Nucleus accumbens (tissue), 56 donors: ENCODE measurements at regions not wholly inside any gene's neighbourhood (a gene's known extent, or its start where the extent isn't known, plus 50 kb on each side); places are given as distances from the start of the nearest gene placed in this dataset.

ENCODE experiments used
- DNase-seq, 56 donors: peaks; one replicate each; lab custom pipeline; 2025; lab: John Stamatoyannopoulos, UW

DNA sequence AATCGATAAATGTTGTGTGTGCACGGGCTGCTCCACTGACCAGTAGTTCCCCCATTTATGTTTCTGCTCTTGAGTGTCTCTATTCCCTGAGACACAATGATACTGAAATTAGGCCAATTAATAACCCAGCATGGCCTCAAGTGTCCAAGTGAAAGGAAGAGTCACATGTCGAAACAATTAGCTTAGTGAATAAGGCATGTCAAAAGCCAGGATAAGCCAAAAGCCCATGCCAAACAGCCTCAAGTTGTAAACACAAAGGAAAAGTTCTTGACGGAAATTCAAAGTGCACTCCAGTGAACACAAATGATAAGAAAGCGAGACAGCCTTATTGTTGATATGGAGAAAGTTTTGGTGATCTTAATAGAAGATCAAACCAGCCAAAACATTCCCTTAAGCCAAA lies 167.1 kb upstream of the C1QTNF7 start:
- DNase-seq, result no peak

DNA sequence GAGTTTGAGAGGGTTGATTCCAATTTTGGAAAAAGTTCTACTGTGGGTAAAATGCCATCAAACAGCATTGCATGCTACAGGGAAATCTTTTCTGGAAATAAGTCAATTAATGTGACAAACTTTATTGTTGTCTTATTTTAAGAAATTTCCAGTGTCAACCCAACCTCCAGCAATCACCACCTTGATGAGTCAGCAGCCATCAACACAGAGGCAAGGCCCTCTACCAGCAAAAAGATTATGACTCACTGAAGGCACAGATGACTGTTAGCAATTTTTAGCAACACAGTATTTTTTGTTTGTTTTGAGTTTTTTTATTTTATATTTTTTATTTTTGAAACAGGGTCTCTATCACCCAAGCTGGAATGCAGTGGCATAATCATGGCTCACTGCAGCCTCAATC lies 165.4 kb upstream of the C1QTNF7 start:
- peak in 10 of 56 donors; percentile 2 to 37 (median 12) for DNase-seq

DNA sequence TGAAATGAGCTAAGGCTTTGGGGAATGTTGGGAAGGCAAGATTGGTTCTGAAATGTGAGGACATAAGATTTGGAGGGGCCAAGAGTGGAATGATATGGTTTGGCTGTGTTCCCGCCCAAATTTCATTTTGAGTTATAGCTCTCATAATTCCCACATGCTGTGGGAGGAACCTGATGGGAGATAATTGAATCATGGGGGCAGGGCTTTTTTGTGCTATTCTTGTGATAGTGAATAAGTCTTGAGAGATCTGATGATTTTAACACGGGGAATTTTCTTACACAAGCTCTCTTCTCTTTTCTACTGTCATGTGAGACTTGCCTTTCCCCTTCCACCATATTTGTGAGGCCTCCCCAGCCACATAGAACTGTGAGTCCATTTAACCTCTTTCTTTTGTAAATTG lies 157.6 kb upstream of the C1QTNF7 start:
- no peak for DNase-seq

DNA sequence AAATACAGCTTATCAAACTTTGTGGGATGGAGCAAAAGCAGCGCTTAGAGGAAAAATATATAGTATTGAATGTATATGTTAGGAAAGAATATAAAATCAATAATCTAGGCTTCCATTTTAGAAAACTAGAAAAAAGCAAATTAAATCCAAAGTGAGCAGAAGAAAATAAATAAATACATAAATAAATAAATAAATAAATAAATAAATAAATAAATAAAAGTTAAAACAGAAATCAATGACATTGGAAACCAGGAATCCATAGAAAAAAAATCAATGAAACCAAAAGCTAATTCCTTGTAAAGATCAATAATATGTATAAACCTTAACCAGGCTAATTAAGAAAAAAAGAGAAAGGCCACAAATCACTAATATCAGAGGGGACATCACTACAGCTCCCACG lies 141.8 kb upstream of the C1QTNF7 start:
- DNase-seq, result no peak

DNA sequence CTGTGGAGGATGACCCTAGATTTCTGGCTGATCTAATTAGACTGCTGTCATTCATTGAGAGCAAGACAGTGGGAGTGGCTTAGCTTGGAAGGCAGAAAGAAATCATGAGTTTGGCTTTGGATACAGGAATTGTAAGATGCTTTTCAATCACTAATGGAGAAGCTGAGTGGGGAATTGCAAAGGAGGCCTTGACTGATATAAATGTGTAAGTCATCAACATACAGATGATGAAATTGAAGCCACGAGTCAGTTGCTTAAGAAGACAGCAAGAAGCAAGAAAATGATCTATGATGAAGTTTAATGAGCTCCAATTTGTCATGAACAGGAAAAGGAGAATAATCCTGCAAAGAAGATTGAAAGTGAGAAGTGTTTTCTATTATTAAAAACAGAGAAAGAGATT lies 136.7 kb upstream of the C1QTNF7 start:
- no peak for DNase-seq

DNA sequence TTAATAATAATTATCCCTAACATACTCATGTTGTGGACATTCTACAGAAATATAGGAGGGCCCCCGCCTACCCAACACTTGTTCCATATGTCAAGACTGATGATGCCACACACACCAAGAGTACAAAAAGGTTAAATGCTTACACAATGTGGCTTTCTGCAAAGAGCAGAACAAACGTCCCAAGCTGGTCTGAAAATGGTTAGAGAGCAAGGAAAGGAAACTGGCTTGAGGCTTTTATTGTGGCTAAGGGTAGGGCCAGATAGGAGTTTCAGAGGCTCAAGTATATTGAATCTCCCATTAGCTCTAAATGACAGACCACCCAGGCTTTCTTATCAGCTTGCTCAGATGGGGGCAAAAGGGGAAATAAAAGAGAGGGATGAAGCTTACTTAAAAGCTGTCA lies 134.1 kb upstream of the C1QTNF7 start:
- DNase-seq, result no peak

DNA sequence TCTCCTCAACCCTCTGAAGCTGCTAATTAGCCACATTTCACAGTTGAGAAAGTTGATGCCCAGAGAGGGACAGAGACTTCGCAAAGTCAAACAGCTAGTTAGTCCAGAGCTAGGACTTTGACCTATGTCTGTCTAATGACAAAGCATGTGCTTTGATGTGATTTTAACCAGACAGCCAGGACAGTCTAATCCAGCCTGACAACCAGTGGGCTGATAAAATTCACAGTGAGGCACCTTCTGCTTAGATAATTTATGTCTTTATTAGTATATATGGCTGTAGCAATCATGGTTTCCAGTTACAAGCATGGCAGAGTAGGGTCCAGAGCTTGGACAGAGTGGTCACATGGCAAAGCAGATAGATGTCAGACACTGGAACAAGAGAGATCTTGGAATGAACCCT lies 133.6 kb upstream of the C1QTNF7 start:
- DNase-seq, result no peak

DNA sequence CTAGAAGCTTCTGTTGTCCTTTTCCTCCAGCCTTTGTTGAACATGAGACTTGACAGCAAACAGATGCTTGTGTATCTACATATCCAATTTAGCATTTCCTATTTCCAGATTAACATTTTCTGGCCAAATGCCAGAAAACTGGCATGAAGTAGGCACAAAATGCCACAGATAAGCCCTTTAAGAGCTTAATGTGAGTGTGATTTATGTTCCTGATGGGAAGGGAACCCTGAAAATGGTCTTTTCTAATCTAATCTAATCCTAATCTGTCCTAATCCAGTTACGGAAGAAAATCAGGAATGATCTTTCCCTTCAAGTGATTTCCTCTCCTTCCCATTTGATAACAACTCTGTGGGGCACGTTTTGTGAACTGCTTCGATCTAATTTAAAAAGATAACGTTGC lies 133.0 kb upstream of the C1QTNF7 start:
- DNase-seq, result no peak

DNA sequence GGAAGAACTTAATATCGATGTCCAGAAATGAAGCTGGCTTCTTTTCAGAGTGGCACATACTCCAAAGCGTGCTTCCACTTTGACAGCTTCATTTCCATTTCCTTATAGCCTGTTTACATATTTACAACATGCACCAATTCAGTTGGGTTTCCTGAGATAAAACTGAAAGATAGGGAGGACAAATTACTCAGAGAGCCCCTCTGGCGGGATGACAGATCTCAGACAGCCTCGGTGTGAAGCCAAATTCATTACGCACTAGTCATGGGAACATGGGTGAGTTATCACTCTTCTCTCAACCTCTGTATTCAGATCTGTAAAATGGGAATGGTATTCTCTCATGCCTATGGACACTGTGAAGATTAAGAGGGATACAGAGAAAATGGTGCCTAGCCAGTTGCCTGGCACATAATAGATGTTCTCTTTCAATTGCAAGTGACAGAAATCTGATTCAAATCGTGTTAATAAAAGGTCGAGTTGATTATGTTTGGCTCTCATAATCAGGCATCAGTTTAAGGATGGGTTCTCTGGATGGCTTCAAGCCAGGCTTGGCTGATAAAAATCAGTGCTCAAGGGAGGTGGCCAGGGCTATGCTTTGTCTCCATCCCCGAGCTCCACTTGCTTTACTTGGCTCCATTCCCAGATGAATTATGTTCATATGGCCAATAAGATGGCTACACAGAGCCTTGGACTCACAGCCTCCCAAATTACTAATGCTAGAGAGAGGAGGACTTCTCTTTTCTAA lies 132.2 kb upstream of the C1QTNF7 start:
- DNase-seq, result no peak

DNA sequence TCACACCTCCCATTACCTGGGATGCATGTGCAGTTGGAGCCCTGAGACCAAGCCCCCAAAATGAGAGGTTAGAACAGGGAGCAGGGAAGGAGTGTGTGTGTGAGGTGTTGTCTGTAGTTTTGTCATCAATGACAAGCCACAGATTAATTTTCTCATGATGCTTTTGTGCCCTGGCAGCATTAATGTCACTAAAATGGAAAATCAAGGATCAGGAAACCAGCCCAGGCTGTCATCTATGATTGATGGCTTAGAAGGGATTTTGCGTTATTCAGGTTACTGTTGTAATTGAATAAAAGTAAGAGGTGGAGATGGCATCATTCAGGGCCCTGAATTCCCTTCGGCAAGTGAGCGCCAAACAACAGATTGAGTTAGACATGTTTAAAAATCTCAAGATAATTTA lies 130.5 kb upstream of the C1QTNF7 start:
- no peak for DNase-seq

DNA sequence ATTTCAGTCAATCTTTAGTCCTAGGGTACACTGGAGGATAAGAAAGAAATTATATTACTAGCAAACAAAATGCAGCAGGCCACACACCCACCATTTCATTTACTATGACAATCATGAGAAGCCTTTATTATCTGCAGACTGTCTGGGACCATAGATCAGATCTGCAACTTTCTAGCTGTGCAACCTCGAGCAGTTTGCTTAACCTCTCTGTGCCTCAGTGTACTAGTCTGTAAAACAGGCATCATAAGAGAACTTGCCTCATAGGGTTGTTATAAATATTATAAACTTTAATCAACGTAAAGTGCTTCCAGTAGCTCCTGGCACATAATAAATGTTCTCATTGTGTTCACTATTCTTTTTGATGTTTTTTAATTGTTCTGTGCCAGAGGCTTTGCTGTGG lies 128.2 kb upstream of the C1QTNF7 start:
- DNase-seq, result no peak

DNA sequence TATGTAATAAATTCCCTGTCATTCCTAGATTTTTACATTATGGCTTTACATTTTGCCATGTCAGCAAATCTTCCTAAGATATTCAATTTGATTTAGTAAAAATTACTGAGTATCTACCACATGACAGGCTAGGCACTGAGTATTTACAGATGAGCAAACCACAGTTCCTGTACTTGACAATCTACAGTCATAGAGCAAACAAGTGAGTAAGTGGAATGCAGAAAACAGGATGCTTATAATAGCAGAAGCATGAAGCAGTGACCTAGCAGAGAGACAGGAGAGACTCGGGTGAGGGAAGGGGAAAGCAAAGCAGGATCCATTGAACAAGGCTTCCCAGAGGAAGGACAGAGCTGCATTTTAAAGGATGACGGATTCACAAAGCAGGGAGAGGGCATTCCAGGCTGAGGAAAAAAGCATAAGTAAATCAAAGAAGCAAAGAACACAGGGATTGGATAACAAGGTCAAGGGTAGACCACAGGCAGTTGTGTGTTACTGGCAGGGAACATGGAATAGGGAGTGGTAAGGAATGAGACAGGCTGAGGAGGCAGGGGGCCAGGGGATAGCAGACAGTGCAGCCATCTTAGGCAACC lies 124.7 kb upstream of the C1QTNF7 start:
- DNase-seq, result no peak

DNA sequence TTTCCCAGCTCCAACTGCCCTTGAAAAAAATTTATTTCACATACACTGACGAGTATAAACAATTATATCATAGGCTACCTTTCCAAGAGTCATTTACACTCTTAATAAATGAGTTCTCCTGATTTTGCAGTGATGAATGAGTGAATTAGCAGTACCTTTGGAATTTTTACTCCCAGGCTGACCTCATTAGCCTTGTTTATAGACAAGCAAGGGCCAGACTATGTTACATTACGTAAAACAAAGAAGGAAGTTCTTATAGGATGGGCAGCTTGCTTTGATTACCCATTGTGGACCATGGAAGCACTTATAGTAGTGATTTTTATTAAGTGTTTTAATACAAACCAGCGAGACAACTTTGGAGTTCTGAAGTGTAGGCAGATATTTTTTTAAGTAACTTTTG lies 112.9 kb upstream of the C1QTNF7 start:
- DNase-seq, result no peak

DNA sequence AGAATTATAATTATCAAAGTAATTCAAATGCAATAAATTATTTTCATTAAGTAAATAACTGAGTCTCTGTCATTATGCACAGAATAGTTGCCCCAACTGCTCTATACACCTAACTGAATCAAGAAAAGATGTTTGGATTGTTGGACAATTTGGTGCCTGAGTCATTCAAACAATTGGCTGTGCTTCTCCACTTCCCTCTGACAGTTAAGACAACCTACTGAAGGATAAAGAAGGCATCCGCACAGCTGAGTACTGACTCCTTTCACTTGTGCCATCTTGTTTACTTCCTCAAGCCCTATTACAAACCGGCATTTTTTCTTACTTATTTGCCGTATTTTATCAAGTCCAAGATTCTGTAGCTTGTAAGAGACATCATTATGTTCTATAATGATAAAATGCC lies 110.6 kb upstream of the C1QTNF7 start:
- no peak for DNase-seq

DNA sequence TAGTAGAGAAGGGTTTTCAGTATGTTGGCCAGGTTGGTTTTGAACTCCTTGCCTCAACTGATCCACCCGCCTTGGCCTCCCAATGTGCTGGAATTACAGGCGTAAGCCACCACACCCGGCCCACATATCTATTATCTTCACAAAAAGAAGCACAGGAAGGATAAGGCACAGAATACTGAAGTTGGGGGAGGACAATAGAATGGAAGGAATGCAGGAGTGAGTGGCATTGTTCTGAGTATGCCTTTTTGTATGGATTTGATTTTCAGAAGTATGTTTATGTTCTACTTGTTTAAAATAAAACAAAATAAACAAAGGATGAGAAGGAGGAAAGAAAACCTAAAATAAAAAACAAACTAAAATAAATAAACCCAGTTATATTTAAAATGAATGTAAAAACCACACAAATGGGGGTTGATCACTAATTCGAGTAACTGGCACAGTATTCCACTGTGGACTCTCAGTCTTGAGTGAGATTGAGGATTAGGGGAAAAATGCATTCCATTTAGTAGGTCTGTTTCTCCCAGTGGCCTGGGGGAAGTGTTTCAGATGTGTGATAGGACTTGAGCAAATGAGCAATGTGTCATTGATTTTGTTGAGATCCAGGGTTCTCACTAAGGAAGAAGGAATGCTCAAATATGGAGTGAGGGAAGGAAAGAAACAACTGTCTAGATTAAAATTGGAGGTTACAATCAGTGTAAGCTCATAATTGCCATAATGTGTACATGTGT lies 109.0 kb upstream of the C1QTNF7 start:
- DNase-seq, result no peak

DNA sequence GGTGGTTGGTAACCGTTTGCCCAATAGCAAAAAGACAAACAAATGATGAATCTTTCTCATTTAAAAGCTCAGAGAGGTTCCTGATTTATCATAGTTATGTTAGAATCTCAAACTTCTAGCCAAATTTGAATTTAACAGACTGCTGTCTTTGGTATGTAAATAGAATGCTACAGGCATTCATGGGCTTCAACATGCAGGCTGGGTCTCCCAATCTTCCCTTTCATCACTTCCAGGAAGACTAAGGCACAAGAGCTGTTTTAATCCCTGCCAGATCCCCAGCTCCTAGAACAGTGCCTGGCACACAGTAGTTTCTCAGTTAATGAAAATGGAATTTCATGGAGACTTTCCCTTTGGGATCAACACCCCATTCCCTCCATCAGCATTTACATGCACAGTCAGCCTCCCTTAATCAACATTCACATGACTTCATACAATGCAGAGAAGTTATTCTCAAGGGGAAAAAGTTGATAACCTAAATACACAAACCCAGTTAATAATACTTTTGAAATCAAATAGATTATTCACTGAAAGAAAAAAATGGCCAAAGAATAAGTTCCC lies 107.6 kb upstream of the C1QTNF7 start:
- DNase-seq, result no peak

DNA sequence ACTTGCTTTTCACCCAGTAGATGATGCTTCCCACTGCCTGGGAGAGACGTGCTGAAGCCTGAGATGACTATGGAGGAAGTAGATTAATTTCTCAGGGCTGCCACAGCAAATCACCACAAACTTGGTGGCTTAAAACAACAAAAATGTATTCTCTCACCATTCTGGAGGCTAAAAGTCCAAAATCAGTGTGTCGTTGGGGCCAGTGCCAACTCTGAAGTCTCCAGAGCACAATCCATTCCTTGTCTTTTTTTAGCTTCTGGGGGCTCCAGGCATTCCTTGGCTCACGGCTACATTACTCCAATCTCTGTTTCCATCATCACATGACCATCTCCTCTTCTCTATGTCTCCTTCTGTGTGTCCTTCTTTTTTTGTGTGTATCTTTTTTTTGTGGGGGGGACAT lies 105.8 kb upstream of the C1QTNF7 start:
- DNase-seq, result no peak

DNA sequence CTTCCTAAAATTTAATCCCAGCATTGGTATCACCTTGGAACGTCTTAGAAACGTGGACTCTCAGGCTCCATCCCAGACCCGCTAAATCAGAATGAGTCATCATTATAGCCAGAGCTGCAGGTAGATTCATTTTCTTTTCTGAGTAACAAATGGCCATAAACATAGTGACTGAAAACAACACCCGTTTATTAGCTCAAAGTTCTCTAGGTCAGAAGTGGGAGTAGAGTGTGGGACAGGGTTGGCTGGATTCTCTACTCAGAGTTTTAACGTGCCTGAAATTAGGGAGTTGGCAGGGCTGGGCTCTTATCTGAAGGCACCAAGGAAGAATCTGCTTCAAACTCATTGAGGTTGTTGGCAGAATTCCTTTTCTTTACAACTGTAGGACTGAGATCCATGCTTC lies 101.8 kb upstream of the C1QTNF7 start:
- no peak for DNase-seq

DNA sequence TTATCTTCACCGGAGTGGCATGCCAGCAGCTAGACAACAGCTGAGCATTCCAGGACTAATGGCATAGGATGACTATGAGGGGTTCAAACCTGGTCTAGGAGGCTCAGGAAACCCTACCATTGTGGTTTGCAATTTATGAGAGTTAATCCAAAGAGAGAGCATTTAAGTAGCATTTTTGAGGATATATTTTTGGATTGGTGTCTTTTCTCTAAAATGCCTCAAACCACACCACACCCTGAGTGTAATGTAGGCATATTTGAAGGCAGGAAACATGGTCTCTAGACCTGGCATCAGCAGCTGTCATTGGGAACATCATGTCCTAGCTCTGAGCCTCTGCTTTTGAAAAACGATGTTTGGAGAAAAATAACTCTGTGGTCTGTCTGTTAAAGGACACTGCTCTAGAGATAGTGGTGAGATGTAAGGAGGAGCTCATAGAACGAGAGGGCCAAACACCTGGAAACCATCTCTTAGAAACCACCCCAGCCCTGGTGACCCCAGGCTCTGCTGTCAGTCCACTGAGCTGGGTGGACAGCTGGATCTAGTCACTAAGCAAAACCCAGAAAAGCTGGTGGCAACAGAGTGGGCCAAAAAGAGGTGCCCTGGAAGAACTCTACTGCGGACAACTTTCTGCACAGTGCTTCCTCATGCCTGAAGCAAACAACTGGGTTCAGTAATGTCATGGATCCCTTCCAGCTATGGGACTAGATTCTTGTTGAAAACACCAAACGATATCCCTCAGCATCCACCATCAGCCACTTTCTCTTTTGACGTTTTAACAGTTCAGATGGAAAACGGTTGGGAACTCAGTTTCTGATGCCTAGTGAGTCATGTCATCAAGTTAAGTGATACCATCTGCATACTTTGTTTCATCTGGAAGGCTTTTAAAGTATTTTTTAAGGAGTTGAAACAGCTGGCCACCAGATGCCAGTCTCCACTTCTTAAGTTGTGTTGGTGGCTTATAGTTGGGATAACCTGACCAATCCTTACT lies 100.2 kb upstream of the C1QTNF7 start:
- no peak for DNase-seq

DNA sequence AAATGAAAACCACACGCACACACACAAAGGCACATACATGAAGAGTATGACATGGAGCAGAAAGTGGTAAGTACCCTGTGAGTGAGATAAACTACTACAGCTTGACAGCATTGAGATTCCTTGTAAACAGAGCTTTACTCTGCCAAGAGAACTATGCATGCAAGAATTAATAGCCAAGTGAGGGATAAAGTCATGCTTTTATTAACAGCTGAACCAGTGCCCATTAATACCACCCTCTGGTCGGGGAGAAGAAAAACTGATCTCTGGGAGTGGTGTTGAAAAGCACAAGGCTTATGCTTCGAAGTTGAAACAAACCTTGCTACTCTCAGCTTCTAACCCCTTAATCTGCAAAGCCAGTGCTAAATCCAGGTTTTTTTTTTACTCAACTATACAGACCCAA lies 95.9 kb upstream of the C1QTNF7 start:
- no peak for DNase-seq

DNA sequence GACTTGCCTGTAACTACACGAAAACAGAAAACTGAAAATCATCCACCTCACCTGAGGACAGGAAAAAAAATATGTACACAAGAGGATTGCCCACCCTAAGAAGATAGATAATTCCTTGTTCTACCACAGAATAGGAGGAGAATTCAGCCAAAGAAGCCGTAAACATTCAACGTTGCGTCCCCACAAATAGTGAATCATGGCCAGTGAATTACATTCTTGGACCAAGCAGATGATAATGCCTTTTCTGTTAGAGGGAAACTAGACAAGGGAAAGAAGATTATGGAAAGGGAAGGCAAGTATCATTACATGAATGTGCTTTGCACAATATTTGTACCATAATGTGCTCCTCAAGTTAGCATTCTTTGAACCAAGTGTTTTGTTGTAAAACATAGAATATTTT lies 95.5 kb upstream of the C1QTNF7 start:
- no peak for DNase-seq
